Tibial nerve (tissue), 4 donors: ENCODE measurements at regions not wholly inside any gene's neighbourhood (a gene's known extent, or its start where the extent isn't known, plus 50 kb on each side); places are given as distances from the start of the nearest gene placed in this dataset.

Experiments
- DNase-seq, 2 donors: peaks; one replicate each; pipeline ENCODE4 v3.0.0-alpha.2; 2019; ENCODE audit warnings: low spot score in 2 of 2
- H3K27ac ChIP-seq, 4 donors: fragments of 200-600 bp; sonication (generic) in 3 of 4; one replicate each; pipeline ENCODE4 v1.5.1; 2017 to 2019; ENCODE audit warnings: mild to moderate bottlenecking in 1 of 4
- H3K27me3 ChIP-seq, 2 donors: fragments of 200-600 bp; sonication (generic) in 1 of 2; one replicate each; pipeline versions ENCODE4 v1.5.1 to v1.6.0; 2017 to 2019
- H3K36me3 ChIP-seq, 3 donors: fragments of 200-600 bp; sonication (generic); one replicate each; pipeline ENCODE4 v1.5.1; 2018 to 2019
- H3K4me1 ChIP-seq, 4 donors: fragments of 200-600 bp; sonication (generic) in 3 of 4; one replicate each; pipeline ENCODE4 v1.5.1; 2017 to 2019
- H3K4me3 ChIP-seq, 4 donors: fragments of 200-600 bp; sonication (generic) in 3 of 4; one replicate each; pipeline ENCODE4 v1.5.1; 2017 to 2019; ENCODE audit warnings: mild to moderate bottlenecking in 1 of 4, moderate library complexity in 1 of 4
- H3K9me3 ChIP-seq, 4 donors: fragments of 200-600 bp; sonication (generic) in 3 of 4; one replicate each; pipeline ENCODE4 v1.5.1; 2017 to 2019
- CTCF ChIP-seq, 5 experiments: fragments of 200-600 bp in 3 of 5; fragments of 450-650 bp in 2 of 5; sonication (generic) in 3 of 5; IDR thresholded peaks; one replicate each; pipeline ENCODE4 v1.5.1; 2016 to 2019; ENCODE audit warnings: antibody characterized with exemption in 5 of 5, mild to moderate bottlenecking in 3 of 5, moderate library complexity in 2 of 5
- EP300 ChIP-seq, 2 donors: sonication (generic); formaldehyde crosslinking; IDR thresholded peaks; one replicate each; pipeline ENCODE4 v1.6.1; 2017; ENCODE audit warnings: antibody characterized with exemption in 2 of 2, mild to moderate bottlenecking in 1 of 2
- POLR2A ChIP-seq, 2 donors: fragments of 450-650 bp; IDR thresholded peaks; one replicate each; pipeline ENCODE4 v1.6.1; 2017; ENCODE audit warnings: antibody characterized with exemption in 2 of 2, mild to moderate bottlenecking in 2 of 2, moderate library complexity in 2 of 2
- WGBS, 2 donors: methylation state at CpG; one replicate each; pipeline ENCODE4 v1.1.5; 2018; 5-methylcytosine and 5-hydroxymethylcytosine counted together

GRCh38 chr11:112835591-112836255 lies 125.5 kb upstream of the NCAM1 start:
- Histone ChIP-seq H3K36me3 (no peaks in the 10 kb centered on the region), H3K9me3 (no peaks in the 10 kb centered on the region), H3K27ac (peak overlapping the region in 2 of 4 donors; percentile 6 to 46), H3K4me3 (no peak overlapping the region), H3K27me3 (no peaks in the 10 kb centered on the region), H3K4me1 (peaks cover 0 to 32% (median 10%) of the 10 kb centered on the region in 4 donors)
- WGBS, 2 donors = 48 to 54% methylated on average over 13 of the region's 13 CpGs
- no peak for TF ChIP-seq POLR2A (IDR thresholded peaks at IDR 0.05)
- no peak for TF ChIP-seq EP300 (IDR thresholded peaks at IDR 0.05)
- no peak for TF ChIP-seq CTCF (IDR thresholded peaks at IDR 0.05)
- DNase-seq = no peak

GRCh38 chr11:112836256-112836602 lies 125.0 kb upstream of the NCAM1 start:
- H3K36me3 ChIP-seq = no peaks in the 10 kb centered on the region
- no peaks in the 10 kb centered on the region for H3K27me3 ChIP-seq
- peaks cover 0 to 32% (median 10%) of the 10 kb centered on the region in 4 donors for H3K4me1 ChIP-seq
- DNase-seq = no peak
- no peaks in the 10 kb centered on the region for H3K9me3 ChIP-seq
- 57 to 63% methylated on average over 9 of the region's 9 CpGs for WGBS, 2 donors
- TF ChIP-seq CTCF (IDR thresholded peaks at IDR 0.05) (no peak), EP300 (IDR thresholded peaks at IDR 0.05) (no peak), POLR2A (IDR thresholded peaks at IDR 0.05) (no peak)
- no peak overlapping the region for H3K4me3 ChIP-seq
- peak overlapping the region in 2 of 4 donors; percentile 6 to 46 for H3K27ac ChIP-seq

GRCh38 chr11:112837162-112837826 lies 123.9 kb upstream of the NCAM1 start:
- H3K36me3 ChIP-seq = no peaks in the 10 kb centered on the region
- no peaks in the 10 kb centered on the region for H3K27me3 ChIP-seq
- H3K27ac ChIP-seq = no peak overlapping the region
- no peak for DNase-seq
- H3K9me3 ChIP-seq = no peaks in the 10 kb centered on the region
- H3K4me3 ChIP-seq = no peak overlapping the region
- WGBS, 2 donors = 68 to 78% methylated on average over 8 of the region's 8 CpGs
- TF ChIP-seq CTCF (IDR thresholded peaks at IDR 0.05) (peak in 1 of 5 experiments; percentile 7), POLR2A (IDR thresholded peaks at IDR 0.05) (no peak)
- H3K4me1 ChIP-seq = peaks cover 0 to 32% (median 10%) of the 10 kb centered on the region in 4 donors

- H3K27ac ChIP-seq = no peak overlapping the region
Observed at GRCh38 chr11:112839051-112839450, 122.2 kb upstream of the NCAM1 start.

More at GRCh38 chr11:112839051-112839450, 122.2 kb upstream of the NCAM1 start:
- TF ChIP-seq CTCF (IDR thresholded peaks at IDR 0.05) (no peak), EP300 (IDR thresholded peaks at IDR 0.05) (no peak), POLR2A (IDR thresholded peaks at IDR 0.05) (no peak)
- Histone ChIP-seq H3K27me3 (no peaks in the 10 kb centered on the region), H3K9me3 (no peaks in the 10 kb centered on the region), H3K4me3 (no peak overlapping the region), H3K36me3 (no peaks in the 10 kb centered on the region), H3K4me1 (peaks cover 0 to 29% (median 10%) of the 10 kb centered on the region in 4 donors)
- DNase-seq = no peak
- WGBS, 2 donors = 48 to 54% methylated on average over 3 of the region's 3 CpGs
